Gastrocnemius medialis (tissue), 4 donors: ENCODE measurements at regions not wholly inside any gene's neighbourhood (a gene's known extent, or its start where the extent isn't known, plus 50 kb on each side); places are given as distances from the start of the nearest gene placed in this dataset.

Experiments used
- POLR2A ChIP-seq, 2 donors: fragments of 450-650 bp; IDR thresholded peaks; one replicate each; pipeline ENCODE4 v1.6.1; 2017; ENCODE audit warnings: antibody characterized with exemption in 2 of 2, mild to moderate bottlenecking in 2 of 2, moderate library complexity in 2 of 2
- TF ChIP-seq, protein P1 (sequence below), 5 experiments: fragments of 450-650 bp in 3 of 5; fragments of 200-600 bp in 2 of 5; sonication (generic) in 2 of 5; IDR thresholded peaks in 4 of 5; conservative IDR thresholded peaks in 1 of 5; 1 replicate in 4 of 5; 2 replicates in 1 of 5; pipeline ENCODE4 v1.5.1; 2016 to 2019; ENCODE audit warnings: antibody characterized with exemption in 5 of 5, mild to moderate bottlenecking in 3 of 5, moderate library complexity in 3 of 5

DNA sequence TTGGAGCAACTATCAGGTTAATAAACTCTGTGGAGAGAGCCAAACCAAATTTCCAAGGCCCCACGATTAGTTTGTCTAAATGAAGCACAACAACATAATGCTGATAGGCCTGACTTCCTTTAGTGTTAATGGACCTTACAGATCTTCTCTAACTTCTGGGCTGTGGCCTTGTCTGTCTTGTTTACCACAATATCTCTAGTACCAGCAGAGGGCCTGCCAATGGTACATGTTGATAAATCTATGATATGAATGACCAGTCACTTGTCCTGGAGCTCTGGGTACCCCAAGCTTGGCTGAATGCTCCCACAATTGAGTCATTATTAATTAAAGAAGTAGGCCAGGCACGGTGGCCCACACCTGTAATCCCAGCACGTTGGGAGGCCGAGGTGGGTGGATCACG is 78.9 kb upstream of the CISTR start:
- TF ChIP-seq, protein P1, sequence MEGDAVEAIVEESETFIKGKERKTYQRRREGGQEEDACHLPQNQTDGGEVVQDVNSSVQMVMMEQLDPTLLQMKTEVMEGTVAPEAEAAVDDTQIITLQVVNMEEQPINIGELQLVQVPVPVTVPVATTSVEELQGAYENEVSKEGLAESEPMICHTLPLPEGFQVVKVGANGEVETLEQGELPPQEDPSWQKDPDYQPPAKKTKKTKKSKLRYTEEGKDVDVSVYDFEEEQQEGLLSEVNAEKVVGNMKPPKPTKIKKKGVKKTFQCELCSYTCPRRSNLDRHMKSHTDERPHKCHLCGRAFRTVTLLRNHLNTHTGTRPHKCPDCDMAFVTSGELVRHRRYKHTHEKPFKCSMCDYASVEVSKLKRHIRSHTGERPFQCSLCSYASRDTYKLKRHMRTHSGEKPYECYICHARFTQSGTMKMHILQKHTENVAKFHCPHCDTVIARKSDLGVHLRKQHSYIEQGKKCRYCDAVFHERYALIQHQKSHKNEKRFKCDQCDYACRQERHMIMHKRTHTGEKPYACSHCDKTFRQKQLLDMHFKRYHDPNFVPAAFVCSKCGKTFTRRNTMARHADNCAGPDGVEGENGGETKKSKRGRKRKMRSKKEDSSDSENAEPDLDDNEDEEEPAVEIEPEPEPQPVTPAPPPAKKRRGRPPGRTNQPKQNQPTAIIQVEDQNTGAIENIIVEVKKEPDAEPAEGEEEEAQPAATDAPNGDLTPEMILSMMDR (IDR thresholded peaks at IDR 0.05 in 4 of 5, conservative IDR thresholded peaks at IDR 0.05 in 1 of 5): no peak
- TF ChIP-seq POLR2A (IDR thresholded peaks at IDR 0.05): no peak
